Mesendoderm (in vitro differentiated cells): ENCODE measurements at regions not wholly inside any gene's neighbourhood (a gene's known extent, or its start where the extent isn't known, plus 50 kb on each side); places are given as distances from the start of the nearest gene placed in this dataset.
A peak's percentile ranks its signal among the peaks of the same experiment; 100 is the strongest.

Experiments used
- DNase-seq: peaks from one replicate; pipeline ENCODE4 v3.0.0; 2013
- H2AK5ac ChIP-seq: 2 replicates; pipeline ENCODE4 v1.6.1; 2013; ENCODE audit warnings: low read length, inconsistent platforms
- H2BK120ac ChIP-seq: 2 replicates; pipeline ENCODE4 v1.6.1; 2013; ENCODE audit warnings: low read depth, mild to moderate bottlenecking, low read length, moderate library complexity, mixed read lengths
- H2BK15ac ChIP-seq: replicated peaks from 2 replicates; pipeline ENCODE4 v1.6.1; 2013; ENCODE audit warnings: low read depth, mild to moderate bottlenecking, moderate library complexity
- H2BK5ac ChIP-seq: 2 replicates; pipeline ENCODE4 v1.6.1; 2013; ENCODE audit warnings: low read length, inconsistent platforms
- H3K18ac ChIP-seq: 2 replicates; pipeline ENCODE4 v1.6.1; 2013; ENCODE audit warnings: mild to moderate bottlenecking, low read length, mixed read lengths
- H3K23ac ChIP-seq: one replicate; pipeline ENCODE4 v1.6.1; 2013; ENCODE audit warnings: low read length
- H3K27ac ChIP-seq: 2 replicates; pipeline ENCODE4 v1.5.1; 2013; ENCODE audit warnings: low read depth, mild to moderate bottlenecking, inconsistent platforms, low read length, moderate library complexity
- H3K27me3 ChIP-seq: 2 replicates; pipeline ENCODE4 v1.6.1; 2013; ENCODE audit warnings: low read length, control low read depth, mild to moderate bottlenecking, inconsistent platforms; ENCODE audit not compliant: insufficient read depth, poor library complexity
- H3K36me3 ChIP-seq: 2 replicates; pipeline ENCODE4 v1.6.1; 2013; ENCODE audit warnings: low read length, inconsistent platforms; ENCODE audit not compliant: control insufficient read depth, insufficient read depth
- H3K4ac ChIP-seq: one replicate; pipeline ENCODE4 v1.6.1; 2013; ENCODE audit warnings: low read depth, mild to moderate bottlenecking, low read length, moderate library complexity
- H3K4me1 ChIP-seq: 2 replicates; pipeline ENCODE4 v1.6.1; 2013; ENCODE audit warnings: low read depth, low read length, inconsistent platforms; ENCODE audit not compliant: control insufficient read depth
- H3K4me2 ChIP-seq: 2 replicates; pipeline ENCODE4 v1.6.1; 2013; ENCODE audit warnings: low read length
- H3K4me3 ChIP-seq: 2 replicates; pipeline ENCODE4 v1.5.1; 2013; ENCODE audit warnings: mild to moderate bottlenecking, low read length
- H3K56ac ChIP-seq: one replicate; pipeline ENCODE4 v1.6.1; 2013; ENCODE audit warnings: low read length
- H3K79me1 ChIP-seq: 2 replicates; pipeline ENCODE4 v1.6.1; 2013; ENCODE audit warnings: low read length, inconsistent platforms
- H3K79me2 ChIP-seq: 2 replicates; pipeline ENCODE4 v1.6.1; 2013; ENCODE audit warnings: mild to moderate bottlenecking, low read length; ENCODE audit not compliant: control insufficient read depth, insufficient read depth
- H3K9ac ChIP-seq: 2 replicates; pipeline ENCODE4 v1.6.1; 2013; ENCODE audit warnings: low read length, inconsistent platforms
- H4K5ac ChIP-seq: one replicate; pipeline ENCODE4 v1.6.1; 2013; ENCODE audit warnings: low read length
- H4K8ac ChIP-seq: one replicate; pipeline ENCODE4 v1.6.1; 2013; ENCODE audit warnings: low read depth, mild to moderate bottlenecking, control low read depth, low read length, moderate library complexity
- WGBS: extraction: QIAGEN DNeasy Blood & Tissue Kit; methylation state at CpG from one replicate; pipeline ENCODE4 v1.1.7; 2013; ENCODE audit warnings: low lambda C conversion rate, missing lambda C conversion rate; ENCODE audit not compliant: insufficient coverage; ENCODE audit errors: extremely low coverage; 5-methylcytosine and 5-hydroxymethylcytosine counted together

- Histone ChIP-seq H4K8ac (no peak overlapping the region), H3K4me2 (no peak overlapping the region), H3K4me1 (peaks cover 4% of the 10 kb centered on the region), H3K23ac (no peak overlapping the region), H3K36me3 (no peaks in the 10 kb centered on the region), H3K27me3 (no peaks in the 10 kb centered on the region), H3K18ac (no peak overlapping the region), H3K79me1 (no peaks in the 10 kb centered on the region), H4K5ac (no peak overlapping the region), H3K27ac (no peak overlapping the region), H3K4me3 (no peak overlapping the region), H2BK120ac (no peak overlapping the region), H2BK5ac (no peak overlapping the region), H3K79me2 (no peaks in the 10 kb centered on the region), H2BK15ac (peak overlapping the region; percentile 74), H2AK5ac (no peak overlapping the region), H3K4ac (no peak overlapping the region), H3K56ac (no peak overlapping the region), H3K9ac (no peak overlapping the region)
- no peak for DNase-seq
- no CpG with 5 or more reads among the region's 2 CpGs for WGBS
Measured at GRCh38 chr13:77989281-77989680, 70.7 kb upstream of the EDNRB start.

GRCh38 chr13:77988355-77988754 is 69.7 kb upstream of the EDNRB start:
- Histone ChIP-seq H3K4me2 (no peak overlapping the region), H2BK120ac (no peak overlapping the region), H3K27me3 (no peaks in the 10 kb centered on the region), H3K4me3 (no peak overlapping the region), H3K4me1 (peaks cover 4% of the 10 kb centered on the region), H3K79me2 (no peaks in the 10 kb centered on the region), H4K8ac (no peak overlapping the region), H3K9ac (no peak overlapping the region), H2BK15ac (peak overlapping the region; percentile 19), H3K56ac (no peak overlapping the region), H2BK5ac (no peak overlapping the region), H3K4ac (no peak overlapping the region), H2AK5ac (no peak overlapping the region), H3K36me3 (no peaks in the 10 kb centered on the region), H3K27ac (no peak overlapping the region), H3K79me1 (no peaks in the 10 kb centered on the region), H3K23ac (no peak overlapping the region), H3K18ac (no peak overlapping the region), H4K5ac (no peak overlapping the region)
- DNase-seq = no peak
- WGBS = no CpG with 5 or more reads among the region's 2 CpGs

- H2BK120ac ChIP-seq = no peak overlapping the region
- H2BK5ac ChIP-seq = peak overlapping the region; percentile 7
- H3K56ac ChIP-seq = peak overlapping the region; percentile 1
- H3K4me1 ChIP-seq = peaks cover 4% of the 10 kb centered on the region
- H3K79me2 ChIP-seq = no peaks in the 10 kb centered on the region
- H3K23ac ChIP-seq = no peak overlapping the region
- no peak overlapping the region for H3K4me2 ChIP-seq
- H3K18ac ChIP-seq = peak overlapping the region; percentile 8
- H4K8ac ChIP-seq = no peak overlapping the region
- no CpG with 5 or more reads among the region's 5 CpGs for WGBS
- H3K27ac ChIP-seq = no peak overlapping the region
- H3K9ac ChIP-seq = no peak overlapping the region
- H2BK15ac ChIP-seq = no peak overlapping the region
- DNase-seq = no peak
- peak overlapping the region; percentile 23 for H2AK5ac ChIP-seq
- no peaks in the 10 kb centered on the region for H3K27me3 ChIP-seq
- no peak overlapping the region for H3K4me3 ChIP-seq
- H3K79me1 ChIP-seq = no peaks in the 10 kb centered on the region
- no peak overlapping the region for H3K4ac ChIP-seq
- no peaks in the 10 kb centered on the region for H3K36me3 ChIP-seq
- H4K5ac ChIP-seq = no peak overlapping the region
Measured at GRCh38 chr13:77986713-77987112, 68.1 kb upstream of the EDNRB start.

- Histone ChIP-seq H3K4me3 (no peak overlapping the region), H2BK15ac (peak overlapping the region; percentile 78), H2BK120ac (no peak overlapping the region), H3K9ac (no peak overlapping the region), H3K23ac (no peak overlapping the region), H3K36me3 (no peaks in the 10 kb centered on the region), H3K79me2 (no peaks in the 10 kb centered on the region), H2BK5ac (no peak overlapping the region), H3K27ac (no peak overlapping the region), H3K4ac (no peak overlapping the region), H3K4me1 (peaks cover 4% of the 10 kb centered on the region), H3K27me3 (no peaks in the 10 kb centered on the region), H3K56ac (no peak overlapping the region), H4K5ac (no peak overlapping the region), H2AK5ac (no peak overlapping the region), H3K18ac (peak overlapping the region; percentile 8), H4K8ac (no peak overlapping the region), H3K79me1 (no peaks in the 10 kb centered on the region), H3K4me2 (no peak overlapping the region)
- DNase-seq = peak; percentile 83
- no CpG with 5 or more reads among the region's 3 CpGs for WGBS
Measured at GRCh38 chr13:77985866-77986636, 67.4 kb upstream of the EDNRB start.

GRCh38 chr13:77981281-77981881 is 62.8 kb upstream of the EDNRB start:
- no peak for DNase-seq
- Histone ChIP-seq H4K8ac (no peak overlapping the region), H3K9ac (no peak overlapping the region), H3K4ac (no peak overlapping the region), H3K23ac (no peak overlapping the region), H2AK5ac (no peak overlapping the region), H3K56ac (no peak overlapping the region), H3K4me1 (no peaks in the 10 kb centered on the region), H3K79me1 (no peaks in the 10 kb centered on the region), H3K4me2 (no peak overlapping the region), H3K27me3 (no peaks in the 10 kb centered on the region), H3K79me2 (no peaks in the 10 kb centered on the region), H3K4me3 (no peak overlapping the region), H2BK120ac (peak overlapping the region; percentile 45), H2BK15ac (peak overlapping the region; percentile 92), H3K18ac (no peak overlapping the region), H2BK5ac (no peak overlapping the region), H3K36me3 (no peaks in the 10 kb centered on the region), H3K27ac (no peak overlapping the region), H4K5ac (no peak overlapping the region)
- no CpG with 5 or more reads among the region's 1 CpG for WGBS
